ENCODE measurements at regions not wholly inside any gene's neighbourhood (a gene's known extent, or its start where the extent isn't known, plus 50 kb on each side); places are given as distances from the start of the nearest gene placed in this dataset.
A peak's percentile ranks its signal among the peaks of the same experiment; 100 is the strongest.

- no peak for DNase-seq (ENCODE audit: low read depth)
These were observed 632.4 kb downstream of the NYAP2 start for GRCh38 chr2:226031647-226032501.

GRCh38 chr2:226030788-226031646, 631.5 kb downstream of the NYAP2 start:
- DNase-seq (ENCODE audit: low read depth): no peak

DNA sequence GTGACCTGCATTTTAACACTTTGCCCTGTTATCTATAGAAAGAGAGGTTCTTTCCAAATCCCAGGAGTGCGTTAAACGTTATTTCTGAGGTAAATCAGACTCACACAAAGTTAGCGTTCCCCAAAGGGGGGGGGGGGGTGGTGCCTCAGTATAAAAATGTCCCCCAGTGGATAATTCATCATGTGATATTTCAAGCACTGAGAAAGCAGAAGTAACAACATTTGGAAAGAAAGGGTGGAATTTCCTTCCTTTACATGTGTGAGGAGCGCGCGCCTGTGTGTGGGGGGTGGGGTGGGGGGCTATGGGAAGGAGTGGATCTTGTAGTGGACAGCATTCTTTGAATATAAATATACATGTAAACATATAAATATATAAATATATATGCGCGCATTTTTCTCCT, 630.9 kb downstream of the NYAP2 start:
- DNase-seq (ENCODE audit: low read depth): no peak

- DNase-seq (ENCODE audit: low read depth): no peak
These were observed 624.4 kb downstream of the NYAP2 start for GRCh38 chr2:226023946-226024345.

DNA sequence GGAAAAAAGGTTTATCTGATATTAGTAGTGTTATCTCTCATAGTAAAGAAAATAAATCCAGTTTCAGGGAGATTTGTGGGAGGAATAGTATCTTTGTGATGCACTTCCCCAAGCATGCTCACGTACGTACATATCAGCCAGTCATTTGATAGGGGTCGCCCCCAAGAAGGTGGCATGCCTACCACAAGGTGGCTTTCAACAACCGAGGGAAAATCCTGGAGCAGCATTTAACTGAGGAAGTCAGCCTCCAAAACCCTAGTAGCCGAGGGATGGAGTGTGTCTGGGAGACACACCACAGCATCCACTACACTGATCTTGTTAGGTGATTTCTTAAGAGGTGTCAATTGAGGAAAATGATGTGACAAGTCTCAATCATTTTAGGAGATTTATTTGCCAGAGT, 623.9 kb downstream of the NYAP2 start:
- no peak for DNase-seq (ENCODE audit: low read depth)

- no peak for DNase-seq (ENCODE audit: low read depth)
These were observed 621.4 kb downstream of the NYAP2 start for GRCh38 chr2:226020956-226021355.

DNA sequence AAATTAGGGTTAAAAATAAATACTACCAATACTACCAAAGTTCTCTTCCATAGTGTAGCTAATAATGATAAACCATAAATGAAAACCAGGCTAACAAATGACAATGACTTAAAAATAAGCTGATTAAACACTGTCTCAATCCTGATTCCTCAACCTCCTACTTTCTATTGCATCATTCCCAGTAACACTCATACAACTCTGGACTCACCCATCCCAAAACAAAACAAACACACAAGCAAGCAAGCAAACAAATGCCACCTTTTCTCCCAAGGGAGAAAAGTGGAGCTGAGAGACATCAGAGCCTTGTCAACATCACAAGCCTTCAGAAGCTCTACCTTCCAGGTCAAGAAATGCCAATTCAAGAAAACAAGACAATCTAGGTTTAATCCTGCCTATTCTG, 620.7 kb downstream of the NYAP2 start:
- DNase-seq (ENCODE audit: low read depth): no peak

- no peak for DNase-seq (ENCODE audit: low read depth)
These were observed 619.1 kb downstream of the NYAP2 start for GRCh38 chr2:226018641-226019040.

DNA sequence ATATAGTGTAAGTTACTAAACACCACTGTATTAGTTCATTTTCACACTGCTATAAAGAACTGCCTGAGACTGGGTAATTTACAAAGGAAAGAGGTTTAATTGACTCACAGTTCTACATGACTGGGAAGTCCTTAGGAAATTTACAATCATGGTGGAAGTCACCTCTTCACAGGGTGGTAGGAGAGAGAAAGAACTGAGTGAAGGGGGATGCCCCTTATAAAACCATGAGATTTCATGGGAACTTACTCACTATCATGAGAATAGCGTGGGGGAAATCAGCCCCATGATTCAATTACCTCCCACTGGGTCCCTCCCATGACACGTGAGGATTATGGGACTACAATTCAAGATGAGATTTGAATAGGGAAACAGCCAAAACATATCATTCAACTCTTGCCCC, 618.0 kb downstream of the NYAP2 start:
- DNase-seq (ENCODE audit: low read depth): no peak

DNA sequence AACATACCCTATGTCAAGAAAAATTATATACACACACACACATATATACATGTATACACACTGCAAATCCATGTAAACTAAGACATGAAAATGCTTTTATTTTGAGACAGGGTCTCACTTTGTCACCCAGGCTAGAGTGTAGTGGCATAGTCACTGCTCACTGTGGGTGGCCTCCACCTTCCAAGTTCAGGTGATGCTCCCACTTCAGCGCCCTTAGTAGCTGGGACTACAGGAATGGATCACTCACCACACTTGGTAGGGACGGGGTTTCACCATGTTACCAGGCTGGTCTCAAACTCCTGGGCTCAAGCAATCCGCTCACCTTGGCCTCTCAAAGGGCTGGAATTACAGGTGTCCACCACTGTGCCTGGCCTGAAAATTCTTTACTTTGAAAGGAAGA, 617.6 kb downstream of the NYAP2 start:
- DNase-seq (ENCODE audit: low read depth): no peak

- no peak for DNase-seq (ENCODE audit: low read depth)
These were observed 612.4 kb downstream of the NYAP2 start for GRCh38 chr2:226011716-226012450.

GRCh38 chr2:226002438-226002837, 602.9 kb downstream of the NYAP2 start:
- DNase-seq (ENCODE audit: low read depth): peak; percentile 88

- DNase-seq (ENCODE audit: low read depth): no peak
These were observed 602.2 kb downstream of the NYAP2 start for GRCh38 chr2:226001716-226002115.

GRCh38 chr2:225999692-226000091, 600.2 kb downstream of the NYAP2 start:
- DNase-seq (ENCODE audit: low read depth): no peak

DNA sequence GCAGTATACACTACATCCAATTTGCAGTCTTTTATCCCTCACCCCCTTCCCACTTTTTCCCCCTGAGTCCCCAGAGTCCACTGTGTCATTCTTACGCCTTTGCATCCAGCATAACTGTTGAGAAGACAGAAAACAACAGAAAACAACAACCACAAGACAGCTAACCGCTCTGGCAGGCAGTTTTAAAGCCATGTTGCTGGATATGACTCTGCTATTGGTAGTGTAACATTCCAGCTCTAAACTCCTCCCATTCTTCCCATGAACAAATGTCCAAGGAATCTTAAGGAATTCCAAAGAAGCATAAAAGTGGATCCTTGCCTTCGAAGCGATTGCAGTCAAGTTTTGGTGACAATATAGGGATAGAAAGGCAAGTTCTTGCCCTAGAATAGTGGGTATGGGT, 599.1 kb downstream of the NYAP2 start:
- peak; percentile 39 for DNase-seq (ENCODE audit: low read depth)

- no peak for DNase-seq (ENCODE audit: low read depth)
These were observed 598.6 kb downstream of the NYAP2 start for GRCh38 chr2:225998116-225998515.

- no peak for DNase-seq (ENCODE audit: low read depth)
These were observed 596.9 kb downstream of the NYAP2 start for GRCh38 chr2:225996462-225996828.

- no peak for DNase-seq (ENCODE audit: low read depth)
These were observed 596.4 kb downstream of the NYAP2 start for GRCh38 chr2:225995796-225996461.

- DNase-seq (ENCODE audit: low read depth): no peak
These were observed 595.4 kb downstream of the NYAP2 start for GRCh38 chr2:225994748-225995405.

DNA sequence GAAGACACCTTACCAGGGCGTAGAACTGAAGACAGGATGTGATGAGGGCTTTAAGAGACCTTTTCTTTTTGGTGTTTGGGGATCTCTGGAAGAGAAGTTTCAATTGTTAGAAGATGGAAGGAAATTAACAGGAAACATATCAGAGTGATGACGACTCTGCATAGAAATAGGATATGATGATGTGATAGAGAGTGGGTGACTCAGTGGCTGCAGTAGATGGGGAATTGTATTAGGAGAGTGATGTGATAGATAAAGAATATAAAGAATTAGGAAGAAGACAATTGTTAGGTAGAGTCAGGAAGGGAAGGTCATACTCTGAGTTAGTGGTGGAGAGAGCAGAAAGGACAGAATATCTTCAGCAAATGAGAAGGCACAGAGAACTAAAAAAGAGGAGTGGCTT, 593.9 kb downstream of the NYAP2 start:
- DNase-seq (ENCODE audit: low read depth): no peak

DNA sequence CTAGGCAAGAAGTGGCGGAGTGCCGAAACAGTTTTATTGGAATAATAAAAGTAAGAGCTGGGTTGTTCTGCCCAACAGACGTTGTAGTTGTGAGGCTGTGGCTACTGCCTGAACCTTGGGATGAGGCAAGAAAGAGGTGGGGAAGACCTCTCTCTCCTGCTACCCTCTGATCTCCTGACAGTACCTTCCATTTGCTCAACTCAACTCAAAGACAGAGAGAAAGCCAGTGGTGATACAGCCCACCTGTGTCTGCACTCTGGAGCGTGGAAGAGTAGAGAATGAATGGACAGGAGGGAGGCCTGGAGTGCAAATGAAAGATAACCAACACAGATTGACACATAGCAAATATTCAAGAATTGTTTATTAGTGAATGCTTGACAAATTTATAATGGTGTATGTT, 590.3 kb downstream of the NYAP2 start:
- DNase-seq (ENCODE audit: low read depth): no peak

All from GM04503 (cell line).